ENCODE measurements at regions not wholly inside any gene's neighbourhood (a gene's known extent, or its start where the extent isn't known, plus 50 kb on each side); places are given as distances from the start of the nearest gene placed in this dataset.

DNA sequence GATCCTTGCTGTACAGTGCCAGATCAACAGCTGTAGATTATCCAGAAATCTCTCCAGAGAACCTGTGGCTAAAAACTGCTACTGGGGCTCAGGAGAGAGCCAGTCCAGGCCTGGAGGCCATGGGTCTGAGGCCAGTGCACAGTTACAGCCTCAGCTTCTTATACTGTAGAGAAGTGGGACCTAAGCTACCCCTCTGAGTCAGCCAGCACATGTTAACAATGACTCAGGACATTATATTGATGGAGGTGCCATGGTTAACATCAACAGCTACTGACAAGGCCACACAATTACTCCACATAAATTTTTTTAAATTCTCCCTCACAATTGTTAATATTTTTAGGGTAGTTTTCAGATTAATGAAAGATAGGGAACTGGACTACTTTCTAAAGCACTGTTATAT lies 138.5 kb downstream of the RBM26 start:
- no peak overlapping the region for H3K4me3 Mint-ChIP-seq
- peaks cover 9% of the 10 kb centered on the region for H3K27me3 Mint-ChIP-seq
- CTCF ChIA-PET = no interaction called here
- H3K27ac Mint-ChIP-seq = no peak overlapping the region
- H3K9me3 Mint-ChIP-seq = peaks cover 2% of the 10 kb centered on the region
- no peak for DNase-seq
- H3K4me1 Mint-ChIP-seq = no peaks in the 10 kb centered on the region
- no peaks in the 10 kb centered on the region for H3K36me3 Mint-ChIP-seq

DNA sequence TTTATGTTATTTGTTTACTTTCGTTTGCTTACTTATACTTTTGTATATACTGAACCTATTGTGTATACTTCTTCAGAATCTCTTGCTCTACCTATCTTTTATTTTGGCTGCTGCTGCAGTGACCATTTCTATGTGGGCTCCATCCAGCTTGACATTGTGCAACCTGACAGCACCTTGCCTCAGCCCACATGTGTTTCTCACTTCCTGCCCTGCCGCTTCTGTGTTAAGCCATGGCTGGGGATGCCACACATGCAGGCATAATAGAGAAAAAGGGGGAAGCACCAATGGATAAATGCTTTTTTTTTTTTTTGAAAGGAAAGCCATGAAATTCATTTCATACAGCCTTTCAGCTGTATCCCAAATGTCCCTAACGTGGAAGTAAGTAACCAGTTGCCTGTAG lies 147.6 kb downstream of the RBM26 start:
- H3K9me3 Mint-ChIP-seq = no peaks in the 10 kb centered on the region
- no peaks in the 10 kb centered on the region for H3K36me3 Mint-ChIP-seq
- no peak for DNase-seq
- H3K27me3 Mint-ChIP-seq = peaks cover 3% of the 10 kb centered on the region
- no peaks in the 10 kb centered on the region for H3K4me1 Mint-ChIP-seq
- H3K27ac Mint-ChIP-seq = no peak overlapping the region
- CTCF ChIA-PET = no interaction called here
- H3K4me3 Mint-ChIP-seq = no peak overlapping the region

- DNase-seq = no peak
- peaks cover 7% of the 10 kb centered on the region for H3K27me3 Mint-ChIP-seq
- H3K4me3 Mint-ChIP-seq = no peak overlapping the region
- no peaks in the 10 kb centered on the region for H3K36me3 Mint-ChIP-seq
- no peaks in the 10 kb centered on the region for H3K9me3 Mint-ChIP-seq
- no peaks in the 10 kb centered on the region for H3K4me1 Mint-ChIP-seq
- H3K27ac Mint-ChIP-seq = no peak overlapping the region
- CTCF ChIA-PET = interaction anchor here (0.8 to 1.5 kb wide), 2 partner anchors 9 to 145 kb away, joined by 3 read pairs; no protein-coding TSS in a partner anchor
Observed at GRCh38 chr13:79246578-79246949, 159.5 kb downstream of the RBM26 start.

GRCh38 chr13:79245937-79246577 lies 160.0 kb downstream of the RBM26 start:
- DNase-seq = no peak
- H3K27ac Mint-ChIP-seq = no peak overlapping the region
- CTCF ChIA-PET = no interaction called here
- no peaks in the 10 kb centered on the region for H3K4me1 Mint-ChIP-seq
- H3K27me3 Mint-ChIP-seq = peaks cover 7% of the 10 kb centered on the region
- no peaks in the 10 kb centered on the region for H3K36me3 Mint-ChIP-seq
- H3K9me3 Mint-ChIP-seq = no peaks in the 10 kb centered on the region
- H3K4me3 Mint-ChIP-seq = no peak overlapping the region

DNA sequence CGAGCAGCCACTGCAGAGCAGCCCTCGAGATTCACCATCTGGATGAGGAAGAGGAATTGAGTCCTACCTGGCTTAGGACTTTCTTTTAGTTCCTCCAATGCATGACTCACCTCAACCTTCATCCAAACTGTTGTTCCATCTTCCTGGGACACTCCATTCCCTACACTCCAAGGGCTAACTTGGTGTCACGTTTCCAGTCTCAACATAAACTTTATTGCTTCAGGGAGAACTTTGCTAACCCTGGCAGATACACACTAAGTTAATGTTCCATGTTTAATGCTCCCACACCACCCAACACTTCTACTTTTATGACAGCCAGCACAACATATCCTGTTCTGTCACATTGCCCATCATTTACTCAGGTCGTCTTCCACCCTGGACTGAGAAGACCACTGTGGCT lies 164.4 kb downstream of the RBM26 start:
- peaks cover 3% of the 10 kb centered on the region for H3K27me3 Mint-ChIP-seq
- DNase-seq = no peak
- no peaks in the 10 kb centered on the region for H3K9me3 Mint-ChIP-seq
- H3K4me1 Mint-ChIP-seq = no peaks in the 10 kb centered on the region
- no peak overlapping the region for H3K27ac Mint-ChIP-seq
- no peaks in the 10 kb centered on the region for H3K36me3 Mint-ChIP-seq
- CTCF ChIA-PET = no interaction called here
- no peak overlapping the region for H3K4me3 Mint-ChIP-seq

DNA sequence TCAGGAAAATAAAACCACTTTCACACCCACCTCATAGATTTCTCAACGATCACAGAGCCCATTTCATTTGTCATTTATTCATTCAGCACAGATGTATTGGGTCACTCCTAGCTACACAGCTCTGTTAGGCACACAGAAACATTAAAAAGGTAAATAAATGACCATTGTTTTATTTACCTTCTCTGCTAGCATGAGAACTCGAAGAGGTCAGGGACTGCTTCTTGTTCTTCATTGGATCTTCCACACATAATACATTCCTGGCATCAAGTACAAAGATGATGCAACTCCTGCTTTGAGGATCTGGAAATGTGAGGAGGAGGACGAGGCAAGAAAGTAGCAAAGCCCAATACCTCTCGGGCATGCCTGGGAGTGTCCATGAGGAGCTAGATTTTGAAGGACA lies 168.1 kb downstream of the RBM26 start:
- no peaks in the 10 kb centered on the region for H3K9me3 Mint-ChIP-seq
- no peak overlapping the region for H3K4me3 Mint-ChIP-seq
- no peaks in the 10 kb centered on the region for H3K36me3 Mint-ChIP-seq
- CTCF ChIA-PET = interaction anchor here (1.3 kb wide), 1 partner anchor 9 kb away, joined by 3 read pairs; no protein-coding TSS in a partner anchor
- DNase-seq = no peak
- no peaks in the 10 kb centered on the region for H3K4me1 Mint-ChIP-seq
- H3K27ac Mint-ChIP-seq = no peak overlapping the region
- H3K27me3 Mint-ChIP-seq = peaks cover 7% of the 10 kb centered on the region

DNA sequence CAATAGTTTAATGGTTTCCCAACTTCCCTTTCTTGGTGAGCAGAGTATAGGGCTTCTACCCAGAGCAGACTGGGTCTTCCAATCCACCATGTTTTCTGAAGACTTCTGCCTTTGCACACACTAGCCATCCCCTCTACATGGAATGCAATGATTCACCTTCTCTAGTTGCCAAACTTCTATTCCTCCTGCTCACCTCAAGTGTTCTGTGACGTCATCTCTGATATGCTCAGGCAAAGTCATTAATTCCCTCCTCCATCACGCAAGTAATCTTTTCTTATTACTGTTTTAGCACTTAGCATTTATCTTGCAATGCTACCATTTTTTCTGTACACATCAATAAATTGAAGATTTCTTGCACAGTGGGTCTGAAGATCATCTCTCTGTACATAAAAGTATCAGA lies 174.2 kb downstream of the RBM26 start:
- CTCF ChIA-PET = no interaction called here
- Mint-ChIP-seq H3K27me3 (peaks cover 10% of the 10 kb centered on the region), H3K4me3 (no peak overlapping the region), H3K9me3 (no peaks in the 10 kb centered on the region), H3K36me3 (no peaks in the 10 kb centered on the region), H3K27ac (no peak overlapping the region), H3K4me1 (no peaks in the 10 kb centered on the region)
- no peak for DNase-seq

GRCh38 chr13:79229761-79230160 lies 176.3 kb downstream of the RBM26 start:
- no peak overlapping the region for H3K27ac Mint-ChIP-seq
- CTCF ChIA-PET = no interaction called here
- DNase-seq = no peak
- peaks cover 12% of the 10 kb centered on the region for H3K27me3 Mint-ChIP-seq
- H3K9me3 Mint-ChIP-seq = no peaks in the 10 kb centered on the region
- no peaks in the 10 kb centered on the region for H3K36me3 Mint-ChIP-seq
- H3K4me1 Mint-ChIP-seq = no peaks in the 10 kb centered on the region
- H3K4me3 Mint-ChIP-seq = no peak overlapping the region

DNA sequence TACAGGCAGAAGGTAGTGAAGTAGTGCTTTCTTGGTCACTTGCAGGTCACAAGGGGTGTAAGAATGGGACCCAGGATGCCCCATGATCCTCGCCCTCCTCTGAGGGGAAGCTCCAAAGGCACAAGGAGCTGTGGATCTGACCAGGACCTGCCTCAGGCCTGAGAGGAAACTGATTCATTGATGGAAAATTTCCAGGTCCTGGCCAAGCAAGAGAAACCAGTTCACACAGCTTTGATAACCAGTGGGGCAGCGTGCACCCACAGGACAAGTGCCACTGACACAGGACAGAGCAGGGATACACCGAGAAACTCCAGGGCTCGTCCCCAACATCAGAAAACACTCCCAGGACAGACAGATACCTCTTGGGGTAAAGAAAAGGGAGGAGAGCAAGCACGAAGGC lies 177.1 kb downstream of the RBM26 start:
- no peaks in the 10 kb centered on the region for H3K4me1 Mint-ChIP-seq
- H3K4me3 Mint-ChIP-seq = no peak overlapping the region
- H3K27ac Mint-ChIP-seq = no peak overlapping the region
- peaks cover 15% of the 10 kb centered on the region for H3K27me3 Mint-ChIP-seq
- no peak for DNase-seq
- H3K36me3 Mint-ChIP-seq = no peaks in the 10 kb centered on the region
- no peaks in the 10 kb centered on the region for H3K9me3 Mint-ChIP-seq
- CTCF ChIA-PET = no interaction called here

GRCh38 chr13:79227418-79227817 lies 178.6 kb downstream of the RBM26 start:
- Mint-ChIP-seq H3K4me1 (no peaks in the 10 kb centered on the region), H3K36me3 (no peaks in the 10 kb centered on the region), H3K9me3 (no peaks in the 10 kb centered on the region), H3K27me3 (peaks cover 21% of the 10 kb centered on the region), H3K4me3 (no peak overlapping the region), H3K27ac (no peak overlapping the region)
- DNase-seq = no peak
- CTCF ChIA-PET = interaction anchor here (0.7 kb wide), 1 partner anchor 116 kb away, joined by 3 read pairs; no protein-coding TSS in a partner anchor

DNA sequence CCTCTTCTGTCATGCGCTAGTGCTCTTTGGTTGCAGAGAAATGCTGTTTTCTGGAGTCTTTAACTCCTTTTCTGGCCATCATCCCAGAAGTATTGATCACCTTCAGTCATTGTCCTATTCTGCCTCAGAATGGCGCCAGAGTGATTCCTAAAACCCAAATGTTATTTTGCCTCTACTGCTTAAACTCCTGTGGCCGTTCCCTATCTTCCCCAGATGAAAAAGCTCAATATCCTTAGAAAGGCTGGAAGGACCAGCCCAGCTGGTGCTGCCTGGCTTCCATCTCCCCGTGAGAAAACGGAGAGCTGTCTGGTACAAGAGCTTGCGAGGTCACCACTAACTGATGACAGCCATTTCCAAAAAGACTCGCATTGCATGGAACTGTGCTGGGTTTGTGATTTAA lies 179.1 kb downstream of the RBM26 start:
- H3K36me3 Mint-ChIP-seq = no peaks in the 10 kb centered on the region
- peaks cover 21% of the 10 kb centered on the region for H3K27me3 Mint-ChIP-seq
- no peak overlapping the region for H3K4me3 Mint-ChIP-seq
- DNase-seq = no peak
- no peaks in the 10 kb centered on the region for H3K4me1 Mint-ChIP-seq
- H3K27ac Mint-ChIP-seq = no peak overlapping the region
- no peaks in the 10 kb centered on the region for H3K9me3 Mint-ChIP-seq
- CTCF ChIA-PET = interaction anchor here (0.7 to 1.0 kb wide), 3 partner anchors 116 to 233 kb away, joined by 3 read pairs; no protein-coding TSS in a partner anchor

- Mint-ChIP-seq H3K9me3 (no peaks in the 10 kb centered on the region), H3K27ac (no peak overlapping the region), H3K4me3 (no peak overlapping the region), H3K27me3 (peaks cover 21% of the 10 kb centered on the region), H3K36me3 (no peaks in the 10 kb centered on the region), H3K4me1 (no peaks in the 10 kb centered on the region)
- CTCF ChIA-PET = interaction anchor here (0.7 to 1.0 kb wide), 2 partner anchors 172 to 232 kb away, joined by 3 read pairs; no protein-coding TSS in a partner anchor
- DNase-seq = no peak
Observed at GRCh38 chr13:79226250-79226649, 179.8 kb downstream of the RBM26 start.

GRCh38 chr13:79225487-79226232 lies 180.4 kb downstream of the RBM26 start:
- no peaks in the 10 kb centered on the region for H3K4me1 Mint-ChIP-seq
- peaks cover 21% of the 10 kb centered on the region for H3K27me3 Mint-ChIP-seq
- CTCF ChIA-PET = no interaction called here
- no peak for DNase-seq
- H3K36me3 Mint-ChIP-seq = no peaks in the 10 kb centered on the region
- no peaks in the 10 kb centered on the region for H3K9me3 Mint-ChIP-seq
- no peak overlapping the region for H3K27ac Mint-ChIP-seq
- no peak overlapping the region for H3K4me3 Mint-ChIP-seq

- H3K9me3 Mint-ChIP-seq = no peaks in the 10 kb centered on the region
- peaks cover 21% of the 10 kb centered on the region for H3K27me3 Mint-ChIP-seq
- no peak overlapping the region for H3K27ac Mint-ChIP-seq
- H3K4me1 Mint-ChIP-seq = no peaks in the 10 kb centered on the region
- DNase-seq = no peak
- H3K4me3 Mint-ChIP-seq = no peak overlapping the region
- CTCF ChIA-PET = interaction anchor here (0.6 kb wide), 1 partner anchor 27 kb away, joined by 3 read pairs; no protein-coding TSS in a partner anchor
- H3K36me3 Mint-ChIP-seq = no peaks in the 10 kb centered on the region
Observed at GRCh38 chr13:79222427-79223205, 183.4 kb downstream of the RBM26 start.
